Breast epithelium (tissue), 3 donors: ENCODE measurements at regions not wholly inside any gene's neighbourhood (a gene's known extent, or its start where the extent isn't known, plus 50 kb on each side); places are given as distances from the start of the nearest gene placed in this dataset.

Experiments
- CTCF ChIP-seq, 3 donors: fragments of 450-650 bp; IDR thresholded peaks; one replicate each; pipeline ENCODE4 v1.5.1; 2016 to 2017; ENCODE audit warnings: antibody characterized with exemption in 3 of 3, mild to moderate bottlenecking in 3 of 3, moderate library complexity in 3 of 3
- POLR2AphosphoS5 ChIP-seq, 3 donors: sonication (generic); formaldehyde crosslinking; IDR thresholded peaks; one replicate each; pipeline ENCODE4 v1.6.1; 2017; ENCODE audit warnings: antibody characterized with exemption in 3 of 3

GRCh38 chr3:3701949-3702348 is 97.3 kb upstream of the LRRN1 start:
- no peak for TF ChIP-seq CTCF (IDR thresholded peaks at IDR 0.05)
- no peak for TF ChIP-seq POLR2AphosphoS5 (IDR thresholded peaks at IDR 0.05)
